Loucy (cell line): ENCODE measurements at regions not wholly inside any gene's neighbourhood (a gene's known extent, or its start where the extent isn't known, plus 50 kb on each side); places are given as distances from the start of the nearest gene placed in this dataset.

ENCODE experiments used
- H2AFZ ChIP-seq: fragments of 200-600 bp; sonication (generic); 2 replicates; pipeline ENCODE4 v1.6.0; 2016; ENCODE audit warnings: antibody characterized with exemption, mild to moderate bottlenecking, low read length, moderate library complexity
- H3F3A ChIP-seq: fragments of 200-600 bp; 2 replicates; pipeline ENCODE4 v1.6.0; 2016; ENCODE audit warnings: antibody characterized with exemption, low read depth, mild to moderate bottlenecking
- H3K27me3 ChIP-seq: fragments of 200-600 bp; sonication (generic); 2 replicates; pipeline ENCODE4 v1.6.1; 2014; ENCODE audit warnings: low read length, mild to moderate bottlenecking; ENCODE audit not compliant: insufficient read depth, poor library complexity, severe bottlenecking
- H3K36me3 ChIP-seq: fragments of 200-600 bp; sonication (generic); 2 replicates; pipeline ENCODE4 v1.6.1; 2016; ENCODE audit warnings: low read length; ENCODE audit not compliant: insufficient read depth
- H3K4me1 ChIP-seq: fragments of 200-600 bp; sonication (generic); 2 replicates; pipeline ENCODE4 v1.5.1; 2014; ENCODE audit warnings: low read length, mild to moderate bottlenecking; ENCODE audit not compliant: insufficient read depth, poor library complexity, severe bottlenecking
- H3K4me2 ChIP-seq: fragments of 200-600 bp; sonication (generic); 2 replicates; pipeline ENCODE4 v1.6.0; 2014; ENCODE audit warnings: antibody characterized with exemption, low read length, low read depth, mild to moderate bottlenecking; ENCODE audit not compliant: poor library complexity, severe bottlenecking
- H3K4me3 ChIP-seq: fragments of 200-600 bp; sonication (generic); 2 replicates; pipeline ENCODE4 v1.5.1; 2014; ENCODE audit warnings: low read length, mild to moderate bottlenecking, mixed read lengths; ENCODE audit not compliant: poor library complexity, severe bottlenecking
- H3K79me2 ChIP-seq: fragments of 200-600 bp; sonication (generic); 2 replicates; pipeline ENCODE4 v1.6.1; 2014; ENCODE audit warnings: low read length; ENCODE audit not compliant: insufficient read depth
- H3K9ac ChIP-seq: fragments of 200-600 bp; sonication (generic); 2 replicates; pipeline ENCODE4 v1.6.0; 2014; ENCODE audit warnings: mild to moderate bottlenecking, low read depth, low read length, moderate library complexity; ENCODE audit not compliant: poor library complexity, severe bottlenecking
- H3K9me2 ChIP-seq: fragments of 200-600 bp; sonication (generic); replicated peaks from 2 replicates; pipeline ENCODE4 v1.6.1; 2016; ENCODE audit warnings: low read depth, low read length, mixed read lengths
- H3K9me3 ChIP-seq: fragments of 200-600 bp; sonication (generic); 2 replicates; pipeline ENCODE4 v1.6.1; 2014; ENCODE audit warnings: mild to moderate bottlenecking, antibody characterized with exemption, low read length, low read depth; ENCODE audit not compliant: insufficient read depth
- H4K20me1 ChIP-seq: fragments of 200-600 bp; sonication (generic); 2 replicates; pipeline ENCODE4 v1.6.0; 2014; ENCODE audit warnings: antibody characterized with exemption, low read length, mild to moderate bottlenecking; ENCODE audit not compliant: insufficient read depth, poor library complexity, severe bottlenecking
- EZH2phosphoT487 ChIP-seq: fragments of 200-600 bp; IDR thresholded peaks from 2 replicates; pipeline ENCODE4 v1.6.1; 2018; ENCODE audit warnings: antibody characterized with exemption, mild to moderate bottlenecking, moderate library complexity, borderline replicate concordance
- TF ChIP-seq, protein P1 (sequence below): fragments of 200-600 bp; sonication (generic); conservative IDR thresholded peaks from 2 replicates; pipeline ENCODE4 v1.5.1; 2014; ENCODE audit warnings: mild to moderate bottlenecking, antibody characterized with exemption, low read length

- Histone ChIP-seq H3K27me3 (no peaks in the 10 kb centered on the region), H3K36me3 (no peaks in the 10 kb centered on the region), H3K4me2 (no peak overlapping the region), H3K79me2 (no peaks in the 10 kb centered on the region), H3F3A (no peaks in the 10 kb centered on the region), H3K4me3 (no peak overlapping the region), H4K20me1 (no peaks in the 10 kb centered on the region), H3K9me2 (no peaks in the 10 kb centered on the region), H2AFZ (no peak overlapping the region), H3K9ac (no peak overlapping the region), H3K4me1 (no peaks in the 10 kb centered on the region), H3K9me3 (no peaks in the 10 kb centered on the region)
- no peak for TF ChIP-seq EZH2phosphoT487
- TF ChIP-seq, protein P1, sequence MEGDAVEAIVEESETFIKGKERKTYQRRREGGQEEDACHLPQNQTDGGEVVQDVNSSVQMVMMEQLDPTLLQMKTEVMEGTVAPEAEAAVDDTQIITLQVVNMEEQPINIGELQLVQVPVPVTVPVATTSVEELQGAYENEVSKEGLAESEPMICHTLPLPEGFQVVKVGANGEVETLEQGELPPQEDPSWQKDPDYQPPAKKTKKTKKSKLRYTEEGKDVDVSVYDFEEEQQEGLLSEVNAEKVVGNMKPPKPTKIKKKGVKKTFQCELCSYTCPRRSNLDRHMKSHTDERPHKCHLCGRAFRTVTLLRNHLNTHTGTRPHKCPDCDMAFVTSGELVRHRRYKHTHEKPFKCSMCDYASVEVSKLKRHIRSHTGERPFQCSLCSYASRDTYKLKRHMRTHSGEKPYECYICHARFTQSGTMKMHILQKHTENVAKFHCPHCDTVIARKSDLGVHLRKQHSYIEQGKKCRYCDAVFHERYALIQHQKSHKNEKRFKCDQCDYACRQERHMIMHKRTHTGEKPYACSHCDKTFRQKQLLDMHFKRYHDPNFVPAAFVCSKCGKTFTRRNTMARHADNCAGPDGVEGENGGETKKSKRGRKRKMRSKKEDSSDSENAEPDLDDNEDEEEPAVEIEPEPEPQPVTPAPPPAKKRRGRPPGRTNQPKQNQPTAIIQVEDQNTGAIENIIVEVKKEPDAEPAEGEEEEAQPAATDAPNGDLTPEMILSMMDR: no peak
These were observed 85.7 kb upstream of the CXADR start for GRCh38 chr21:17427157-17427556.

- Histone ChIP-seq H4K20me1 (no peaks in the 10 kb centered on the region), H3K9me3 (no peaks in the 10 kb centered on the region), H3K79me2 (no peaks in the 10 kb centered on the region), H3K4me3 (no peak overlapping the region), H3F3A (no peaks in the 10 kb centered on the region), H3K9ac (no peak overlapping the region), H2AFZ (no peak overlapping the region), H3K27me3 (no peaks in the 10 kb centered on the region), H3K36me3 (no peaks in the 10 kb centered on the region), H3K9me2 (no peaks in the 10 kb centered on the region), H3K4me1 (no peaks in the 10 kb centered on the region), H3K4me2 (no peak overlapping the region)
- TF ChIP-seq EZH2phosphoT487: no peak
- TF ChIP-seq, protein P1: no peak
These were observed 84.9 kb upstream of the CXADR start for GRCh38 chr21:17427831-17428483.

DNA sequence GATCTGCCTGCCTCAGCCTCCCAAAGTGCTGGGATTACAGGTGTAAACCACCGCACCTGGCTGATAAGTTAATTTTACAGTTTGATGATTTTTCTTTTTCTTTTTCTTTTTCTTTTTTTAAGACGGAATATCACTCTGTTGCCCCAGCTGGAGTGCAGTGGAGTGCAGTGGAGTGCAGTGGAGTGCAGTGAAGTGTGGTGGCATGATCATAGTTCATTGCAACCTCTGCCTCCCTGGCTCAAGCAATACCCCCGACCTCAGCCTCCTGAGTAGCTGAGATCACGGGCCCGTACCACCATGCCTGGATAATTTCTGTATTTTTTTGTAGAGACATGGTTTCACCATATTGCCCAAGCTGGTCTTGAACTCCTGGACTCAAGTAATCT lies 84.4 kb upstream of the CXADR start:
- no peaks in the 10 kb centered on the region for H3K9me2 ChIP-seq
- H3K9ac ChIP-seq: no peak overlapping the region
- H3K79me2 ChIP-seq: no peaks in the 10 kb centered on the region
- TF ChIP-seq, protein P1: no peak
- no peak for TF ChIP-seq EZH2phosphoT487
- H3K27me3 ChIP-seq: no peaks in the 10 kb centered on the region
- no peak overlapping the region for H3K4me2 ChIP-seq
- no peaks in the 10 kb centered on the region for H3K4me1 ChIP-seq
- H3K4me3 ChIP-seq: no peak overlapping the region
- no peak overlapping the region for H2AFZ ChIP-seq
- no peaks in the 10 kb centered on the region for H3K9me3 ChIP-seq
- no peaks in the 10 kb centered on the region for H4K20me1 ChIP-seq
- H3F3A ChIP-seq: no peaks in the 10 kb centered on the region
- no peaks in the 10 kb centered on the region for H3K36me3 ChIP-seq
